ENCODE measurements at regions not wholly inside any gene's neighbourhood (a gene's known extent, or its start where the extent isn't known, plus 50 kb on each side); places are given as distances from the start of the nearest gene placed in this dataset.
"Not testable (repeated sequence)": the region's sequence is repeated elsewhere in the genome, so short reads cannot be mapped to it uniquely, and the experiment has no call there.

- Mint-ChIP-seq H3K4me1 (ENCODE audit: low read depth) (no peaks in the 10 kb centered on the region), H3K9me3 (peaks cover 6% of the 10 kb centered on the region), H3K27ac (no peak overlapping the region), H3K4me3 (no peak overlapping the region), H3K36me3 (no peaks in the 10 kb centered on the region), H3K27me3 (no peaks in the 10 kb centered on the region)
- intact Hi-C loops (cut with micrococcal nuclease) = no loop called here
- ChIA-PET CTCF (no interaction called here), POLR2A (no interaction called here)
- no peak for DNase-seq
These were observed 395.4 kb downstream of the ZNF804A start for GRCh38 chr2:184993746-184994145.

- intact Hi-C loops (cut with micrococcal nuclease) = no loop called here
- H3K27ac Mint-ChIP-seq = no peak overlapping the region
- DNase-seq = no peak
These were observed 408.2 kb downstream of the ZNF804A start for GRCh38 chr2:185006481-185006880.

GRCh38 chr2:185012643-185013042 lies 414.3 kb downstream of the ZNF804A start:
- CTCF ChIA-PET = no interaction called here
- Mint-ChIP-seq H3K36me3 (no peaks in the 10 kb centered on the region), H3K4me3 (no peak overlapping the region), H3K27ac (no peak overlapping the region), H3K9me3 (peaks cover 34% of the 10 kb centered on the region), H3K27me3 (no peaks in the 10 kb centered on the region), H3K4me1 (ENCODE audit: low read depth) (no peaks in the 10 kb centered on the region)
- POLR2A ChIA-PET = no interaction called here
- intact Hi-C loops (cut with micrococcal nuclease) = no loop called here
- no peak for DNase-seq

More at GRCh38 chr2:185006481-185006880, 408.2 kb downstream of the ZNF804A start:
- POLR2A ChIA-PET = no interaction called here
- H3K9me3 Mint-ChIP-seq = peaks cover 30% of the 10 kb centered on the region
- no peaks in the 10 kb centered on the region for H3K36me3 Mint-ChIP-seq
- no peaks in the 10 kb centered on the region for H3K4me1 Mint-ChIP-seq (ENCODE audit: low read depth)
- CTCF ChIA-PET = no interaction called here
- no peak overlapping the region for H3K4me3 Mint-ChIP-seq
- H3K27me3 Mint-ChIP-seq = no peaks in the 10 kb centered on the region

DNA sequence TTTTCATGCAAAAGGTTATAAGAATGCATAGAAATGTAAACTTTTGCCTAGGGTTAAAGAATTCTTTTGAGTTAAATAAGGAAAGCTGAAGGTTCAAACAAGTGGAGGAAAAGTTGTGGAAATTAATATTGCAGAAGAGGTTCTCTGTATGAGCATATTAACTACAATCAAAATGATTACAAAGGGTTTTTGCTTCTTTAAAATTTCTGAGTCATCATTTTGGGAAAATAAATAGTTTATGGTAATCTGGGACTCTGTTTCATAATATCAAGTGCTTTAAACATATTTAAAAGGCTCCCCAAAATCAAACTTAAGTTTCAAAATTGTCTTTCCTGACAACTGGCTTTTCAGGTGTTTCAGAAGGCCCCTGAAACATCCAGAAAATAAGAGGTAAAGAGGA lies 415.7 kb downstream of the ZNF804A start:
- peaks cover 31% of the 10 kb centered on the region for H3K9me3 Mint-ChIP-seq
- POLR2A ChIA-PET = no interaction called here
- no peaks in the 10 kb centered on the region for H3K27me3 Mint-ChIP-seq
- H3K4me1 Mint-ChIP-seq (ENCODE audit: low read depth) = no peaks in the 10 kb centered on the region
- intact Hi-C loops (cut with micrococcal nuclease) = no loop called here
- no peak for DNase-seq
- H3K4me3 Mint-ChIP-seq = no peak overlapping the region
- CTCF ChIA-PET = no interaction called here
- no peaks in the 10 kb centered on the region for H3K36me3 Mint-ChIP-seq
- H3K27ac Mint-ChIP-seq = no peak overlapping the region

GRCh38 chr2:185025891-185026290 lies 427.6 kb downstream of the ZNF804A start:
- H3K9me3 Mint-ChIP-seq = peaks cover 24% of the 10 kb centered on the region
- POLR2A ChIA-PET; H3K27ac Mint-ChIP-seq; intact Hi-C loops (cut with micrococcal nuclease); H3K36me3 Mint-ChIP-seq; CTCF ChIA-PET; H3K27me3 Mint-ChIP-seq; DNase-seq; H3K4me1 Mint-ChIP-seq (ENCODE audit: low read depth); H3K4me3 Mint-ChIP-seq: not testable (repeated sequence)

DNA sequence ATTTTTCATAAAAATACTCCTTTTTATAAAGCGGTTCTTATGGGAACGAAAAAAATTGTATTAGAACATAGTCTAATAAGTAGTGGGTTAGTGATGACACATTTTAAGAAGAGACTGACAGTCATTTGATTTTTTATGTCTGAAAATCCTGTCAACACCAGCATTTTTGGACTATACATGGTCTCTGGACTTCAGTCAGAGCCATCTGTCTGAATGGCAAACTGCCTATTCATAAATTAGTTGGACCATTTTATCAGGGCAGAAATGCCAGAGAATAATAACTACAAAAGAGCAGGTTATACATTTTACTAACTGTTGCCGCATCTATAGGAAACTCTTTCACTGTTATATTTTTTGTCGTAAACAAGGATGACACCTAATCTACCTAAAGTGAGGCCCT lies 437.6 kb downstream of the ZNF804A start:
- H3K9me3 Mint-ChIP-seq = peaks cover 23% of the 10 kb centered on the region
- CTCF ChIA-PET = no interaction called here
- POLR2A ChIA-PET = no interaction called here
- no peaks in the 10 kb centered on the region for H3K4me1 Mint-ChIP-seq (ENCODE audit: low read depth)
- no peaks in the 10 kb centered on the region for H3K27me3 Mint-ChIP-seq
- no peak overlapping the region for H3K27ac Mint-ChIP-seq
- DNase-seq = no peak
- intact Hi-C loops (cut with micrococcal nuclease) = no loop called here
- no peaks in the 10 kb centered on the region for H3K36me3 Mint-ChIP-seq
- no peak overlapping the region for H3K4me3 Mint-ChIP-seq

- no peak overlapping the region for H3K27ac Mint-ChIP-seq
- ChIA-PET CTCF (no interaction called here), POLR2A (no interaction called here)
- no peaks in the 10 kb centered on the region for H3K36me3 Mint-ChIP-seq
- intact Hi-C loops (cut with micrococcal nuclease) = no loop called here
- no peak overlapping the region for H3K4me3 Mint-ChIP-seq
- no peaks in the 10 kb centered on the region for H3K27me3 Mint-ChIP-seq
- peaks cover 35% of the 10 kb centered on the region for H3K9me3 Mint-ChIP-seq
- H3K4me1 Mint-ChIP-seq (ENCODE audit: low read depth) = no peaks in the 10 kb centered on the region
- no peak for DNase-seq
These were observed 446.1 kb downstream of the ZNF804A start for GRCh38 chr2:185044323-185044874.

GRCh38 chr2:185050804-185051203 lies 452.5 kb downstream of the ZNF804A start:
- ChIA-PET CTCF (no interaction called here), POLR2A (no interaction called here)
- no peak overlapping the region for H3K4me3 Mint-ChIP-seq
- H3K36me3 Mint-ChIP-seq = no peaks in the 10 kb centered on the region
- H3K27ac Mint-ChIP-seq = no peak overlapping the region
- no peaks in the 10 kb centered on the region for H3K4me1 Mint-ChIP-seq (ENCODE audit: low read depth)
- no peaks in the 10 kb centered on the region for H3K27me3 Mint-ChIP-seq
- no peak for DNase-seq
- intact Hi-C loops (cut with micrococcal nuclease) = no loop called here
- peaks cover 5% of the 10 kb centered on the region for H3K9me3 Mint-ChIP-seq

DNA sequence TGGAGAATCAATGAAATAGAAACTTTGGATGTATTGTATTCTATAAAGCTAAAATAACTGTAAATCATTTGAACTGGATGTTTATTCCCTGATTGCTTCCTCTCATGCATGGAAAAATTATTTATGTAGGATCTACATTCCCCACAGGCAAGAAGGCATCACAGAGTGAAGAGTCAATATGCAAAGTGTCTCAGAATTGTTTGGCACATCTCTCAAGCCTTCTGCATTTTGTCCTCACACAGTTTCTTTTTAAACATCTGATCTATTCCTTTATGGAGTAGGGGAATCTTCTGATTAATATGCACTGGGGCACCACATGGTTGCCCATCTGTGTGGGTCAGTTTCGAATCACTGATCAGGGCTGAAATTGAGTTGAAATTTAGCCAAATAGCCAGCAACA lies 465.4 kb downstream of the ZNF804A start:
- Mint-ChIP-seq H3K27me3 (no peaks in the 10 kb centered on the region), H3K4me1 (ENCODE audit: low read depth) (no peaks in the 10 kb centered on the region), H3K27ac (no peak overlapping the region), H3K9me3 (peaks cover 3% of the 10 kb centered on the region), H3K36me3 (no peaks in the 10 kb centered on the region), H3K4me3 (no peak overlapping the region)
- no peak for DNase-seq
- intact Hi-C loops (cut with micrococcal nuclease) = no loop called here
- POLR2A ChIA-PET = no interaction called here
- CTCF ChIA-PET = no interaction called here

- no peaks in the 10 kb centered on the region for H3K4me1 Mint-ChIP-seq (ENCODE audit: low read depth)
- H3K27ac Mint-ChIP-seq = no peak overlapping the region
- no peaks in the 10 kb centered on the region for H3K27me3 Mint-ChIP-seq
- ChIA-PET POLR2A (no interaction called here), CTCF (no interaction called here)
- no peaks in the 10 kb centered on the region for H3K36me3 Mint-ChIP-seq
- no peak for DNase-seq
- H3K4me3 Mint-ChIP-seq = no peak overlapping the region
- intact Hi-C loops (cut with micrococcal nuclease) = no loop called here
- H3K9me3 Mint-ChIP-seq = peaks cover 3% of the 10 kb centered on the region
These were observed 467.8 kb downstream of the ZNF804A start for GRCh38 chr2:185066128-185066527.

DNA sequence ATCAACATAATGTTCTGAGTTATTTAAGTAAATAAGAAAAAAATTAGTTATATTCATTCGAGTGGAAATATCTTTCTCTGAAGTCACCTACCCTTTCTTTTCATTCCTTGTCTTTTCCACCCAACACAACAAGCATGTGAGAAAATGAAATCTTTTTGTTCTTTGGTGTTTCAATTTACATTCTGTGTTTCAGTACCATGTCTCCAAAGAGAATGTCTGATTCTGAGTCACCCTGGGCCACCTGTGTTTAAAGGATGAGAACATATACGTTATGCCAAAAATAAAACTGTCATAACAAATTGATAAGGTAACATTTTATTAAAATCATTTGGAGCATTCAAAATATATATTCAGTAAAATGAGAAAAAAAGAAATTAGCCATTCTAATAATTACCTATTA lies 470.8 kb downstream of the ZNF804A start:
- DNase-seq = no peak
- H3K27me3 Mint-ChIP-seq = no peaks in the 10 kb centered on the region
- H3K27ac Mint-ChIP-seq = no peak overlapping the region
- ChIA-PET POLR2A (no interaction called here), CTCF (no interaction called here)
- no peak overlapping the region for H3K4me3 Mint-ChIP-seq
- H3K9me3 Mint-ChIP-seq = peaks cover 3% of the 10 kb centered on the region
- intact Hi-C loops (cut with micrococcal nuclease) = no loop called here
- no peaks in the 10 kb centered on the region for H3K36me3 Mint-ChIP-seq
- H3K4me1 Mint-ChIP-seq (ENCODE audit: low read depth) = no peaks in the 10 kb centered on the region

GRCh38 chr2:185074156-185074555 lies 475.8 kb downstream of the ZNF804A start:
- ChIA-PET CTCF (no interaction called here), POLR2A (no interaction called here)
- Mint-ChIP-seq H3K9me3 (peaks cover 2% of the 10 kb centered on the region), H3K27me3 (no peaks in the 10 kb centered on the region), H3K36me3 (no peaks in the 10 kb centered on the region), H3K4me1 (ENCODE audit: low read depth) (no peaks in the 10 kb centered on the region), H3K4me3 (no peak overlapping the region), H3K27ac (no peak overlapping the region)
- DNase-seq = no peak
- intact Hi-C loops (cut with micrococcal nuclease) = no loop called here

GRCh38 chr2:185082749-185083148 lies 484.4 kb downstream of the ZNF804A start:
- CTCF ChIA-PET = no interaction called here

DNA sequence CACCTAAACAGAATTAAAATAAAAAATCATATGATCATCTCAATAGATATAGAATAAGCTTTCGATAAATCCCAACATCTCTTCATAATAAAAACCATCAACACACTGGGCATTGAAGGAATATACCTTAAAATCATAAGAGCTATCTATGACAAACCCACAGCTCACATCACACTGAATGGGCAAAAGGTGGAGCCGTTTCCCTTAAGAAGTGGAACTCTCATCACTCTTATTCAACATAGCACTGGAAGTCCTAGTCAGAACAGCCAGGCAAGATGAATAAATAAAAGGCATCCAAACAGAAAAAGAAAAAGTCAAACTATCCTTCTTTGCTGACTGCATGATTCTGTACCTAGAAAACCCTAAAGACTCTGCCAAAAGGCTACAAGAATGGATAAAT lies 510.3 kb downstream of the ZNF804A start:
- Mint-ChIP-seq H3K4me1 (ENCODE audit: low read depth) (no peaks in the 10 kb centered on the region), H3K36me3 (no peaks in the 10 kb centered on the region), H3K27me3 (no peaks in the 10 kb centered on the region), H3K9me3 (peaks cover 22% of the 10 kb centered on the region), H3K4me3 (no peak overlapping the region), H3K27ac (no peak overlapping the region)
- POLR2A ChIA-PET = no interaction called here
- DNase-seq = no peak
- CTCF ChIA-PET = no interaction called here
- intact Hi-C loops (cut with micrococcal nuclease) = no loop called here

More at GRCh38 chr2:185082749-185083148, 484.4 kb downstream of the ZNF804A start:
- POLR2A ChIA-PET = no interaction called here
- intact Hi-C loops (cut with micrococcal nuclease) = no loop called here
- H3K36me3 Mint-ChIP-seq = no peaks in the 10 kb centered on the region
- no peak overlapping the region for H3K27ac Mint-ChIP-seq
- no peaks in the 10 kb centered on the region for H3K27me3 Mint-ChIP-seq
- no peak overlapping the region for H3K4me3 Mint-ChIP-seq
- no peaks in the 10 kb centered on the region for H3K4me1 Mint-ChIP-seq (ENCODE audit: low read depth)
- peaks cover 2% of the 10 kb centered on the region for H3K9me3 Mint-ChIP-seq
- DNase-seq = no peak

Data from activated CD4-positive, alpha-beta memory T cell treated with anti-CD3 and anti-CD28 coated beads for 36 hours (primary cell).